Keratinocyte (primary cell): ENCODE measurements at regions not wholly inside any gene's neighbourhood (a gene's known extent, or its start where the extent isn't known, plus 50 kb on each side); places are given as distances from the start of the nearest gene placed in this dataset.

Experiments
- DNase-seq: peaks from one replicate; pipeline ENCODE4 v3.0.0-alpha.2; 2011; ENCODE audit warnings: low read depth, missing footprints, low spot score
- FAIRE-seq: peaks from 2 replicates; lab custom pipeline; 2011; peaks lifted over from hg19 to GRCh38; lab: Jason Lieb, UNC
- H2AFZ ChIP-seq: 2 replicates; pipeline ENCODE4 v1.6.0; 2012; ENCODE audit warnings: low read length, control low read depth, inconsistent platforms; ENCODE audit not compliant: control insufficient read depth
- H3K27ac ChIP-seq: 2 replicates; pipeline ENCODE4 v1.5.1; 2011; ENCODE audit warnings: low read length; ENCODE audit not compliant: control insufficient read depth, insufficient read depth
- H3K27me3 ChIP-seq: 3 replicates; pipeline ENCODE4 v1.6.0; 2011; ENCODE audit warnings: low read length; ENCODE audit not compliant: control insufficient read depth, insufficient read depth; ENCODE audit errors: extremely low read depth
- H3K36me3 ChIP-seq, 2 experiments: 2 replicates in 1 of 2; 3 replicates in 1 of 2; pipeline ENCODE4 v1.5.1; 2011; ENCODE audit warnings: low read length in 2 of 2, mild to moderate bottlenecking in 1 of 2; ENCODE audit not compliant: control insufficient read depth in 2 of 2, insufficient read depth in 2 of 2; ENCODE audit errors: extremely low read depth in 1 of 2
- H3K4me1 ChIP-seq: 3 replicates; pipeline ENCODE4 v1.5.1; 2011; ENCODE audit warnings: low read length; ENCODE audit not compliant: control insufficient read depth, insufficient read depth; ENCODE audit errors: extremely low read depth
- H3K4me2 ChIP-seq: 3 replicates; pipeline ENCODE4 v1.6.0; 2011; ENCODE audit warnings: low read depth, low read length; ENCODE audit not compliant: control insufficient read depth, insufficient read depth; ENCODE audit errors: extremely low read depth
- H3K4me3 ChIP-seq, 3 experiments: fragments of 200-600 bp in 1 of 3; sonication (generic) in 1 of 3; 2 replicates in 2 of 3; 3 replicates in 1 of 3; pipeline ENCODE4 v1.5.1; 2011 to 2016; ENCODE audit warnings: low read length in 3 of 3, mild to moderate bottlenecking in 3 of 3, control low read depth in 2 of 3, inconsistent platforms in 1 of 3, low read depth in 1 of 3, mixed read lengths in 1 of 3, mixed run types in 1 of 3, moderate library complexity in 1 of 3; ENCODE audit not compliant: control insufficient read depth in 2 of 3, insufficient read depth in 2 of 3; ENCODE audit errors: extremely low read depth in 1 of 3
- H3K79me2 ChIP-seq: 2 replicates; pipeline ENCODE4 v1.6.0; 2012; ENCODE audit warnings: low read length; ENCODE audit not compliant: control insufficient read depth, insufficient read depth
- H3K9ac ChIP-seq: 3 replicates; pipeline ENCODE4 v1.6.0; 2011; ENCODE audit warnings: low read length; ENCODE audit not compliant: control insufficient read depth, insufficient read depth; ENCODE audit errors: extremely low read depth
- H3K9me1 ChIP-seq: 3 replicates; pipeline ENCODE4 v1.6.0; 2011; ENCODE audit warnings: low read length; ENCODE audit not compliant: control insufficient read depth, insufficient read depth; ENCODE audit errors: extremely low read depth
- H3K9me3 ChIP-seq: 2 replicates; pipeline ENCODE4 v1.5.1; 2012; ENCODE audit warnings: low read depth, low read length; ENCODE audit not compliant: control insufficient read depth
- H4K20me1 ChIP-seq: 3 replicates; pipeline ENCODE4 v1.6.0; 2011; ENCODE audit warnings: low read length; ENCODE audit not compliant: control insufficient read depth, insufficient read depth; ENCODE audit errors: extremely low read depth
- EZH2 ChIP-seq: IDR thresholded peaks from one replicate; pipeline ENCODE4 v1.6.1; 2012; ENCODE audit warnings: inconsistent platforms, mild to moderate bottlenecking, low read length, moderate library complexity
- dilution Hi-C: fragments of 300-500 bp; cut with MboI; formaldehyde crosslinking; loops from one replicate; pipeline ENCODE4 v1.7.0; 2020; ENCODE audit warnings: low sequenced_read_pairs; ENCODE audit not compliant: extremely low pct_ligation_motif_present
- TF ChIP-seq, protein P1 (sequence below), 3 experiments: IDR thresholded peaks in 1 of 3; conservative IDR thresholded peaks in 1 of 3; optimal IDR thresholded peaks in 1 of 3; 2 replicates in 2 of 3; 3 replicates in 1 of 3; pipeline versions ENCODE3 to v1.5.1; 2011; ENCODE audit warnings: low read length in 3 of 3, mild to moderate bottlenecking in 3 of 3, moderate library complexity in 2 of 3, control low read depth in 1 of 3, inconsistent platforms in 1 of 3; ENCODE audit not compliant: insufficient read depth in 2 of 3; ENCODE audit errors: extremely low read depth in 1 of 3

DNA sequence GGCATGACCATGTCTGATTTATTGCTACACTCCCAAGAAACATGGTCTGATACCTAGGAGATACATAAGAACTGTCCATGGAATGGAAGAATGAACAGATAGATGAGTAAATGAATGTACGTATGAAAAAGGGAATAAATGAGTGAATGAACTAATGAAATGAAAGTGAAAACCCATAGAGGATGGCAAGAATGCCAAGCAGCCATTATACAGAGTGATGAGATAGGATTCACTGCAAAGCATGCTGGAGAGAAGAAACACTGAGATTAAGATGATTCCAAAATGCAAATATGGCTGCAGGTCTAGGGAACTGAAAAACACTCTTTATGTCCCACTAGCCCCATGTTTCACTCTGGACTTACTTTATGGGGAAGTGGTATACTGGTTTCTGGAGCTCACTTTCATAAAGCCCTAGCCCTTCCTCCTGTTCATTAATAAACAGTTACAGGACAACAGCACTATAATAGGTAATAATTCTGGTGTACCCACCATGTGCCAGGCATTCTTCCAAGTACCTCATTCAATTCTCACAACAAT lies 170.3 kb upstream of the RAD23B start:
- H3K79me2 ChIP-seq: no peaks in the 10 kb centered on the region
- H3K4me3 ChIP-seq: no peak overlapping the region
- no peak overlapping the region for H2AFZ ChIP-seq
- dilution Hi-C loops: no loop called here
- no peaks in the 10 kb centered on the region for H4K20me1 ChIP-seq
- no peak overlapping the region for H3K9ac ChIP-seq
- no peaks in the 10 kb centered on the region for H3K4me1 ChIP-seq
- H3K27ac ChIP-seq: no peak overlapping the region
- H3K36me3 ChIP-seq: no peaks in the 10 kb centered on the region
- TF ChIP-seq, protein P1, sequence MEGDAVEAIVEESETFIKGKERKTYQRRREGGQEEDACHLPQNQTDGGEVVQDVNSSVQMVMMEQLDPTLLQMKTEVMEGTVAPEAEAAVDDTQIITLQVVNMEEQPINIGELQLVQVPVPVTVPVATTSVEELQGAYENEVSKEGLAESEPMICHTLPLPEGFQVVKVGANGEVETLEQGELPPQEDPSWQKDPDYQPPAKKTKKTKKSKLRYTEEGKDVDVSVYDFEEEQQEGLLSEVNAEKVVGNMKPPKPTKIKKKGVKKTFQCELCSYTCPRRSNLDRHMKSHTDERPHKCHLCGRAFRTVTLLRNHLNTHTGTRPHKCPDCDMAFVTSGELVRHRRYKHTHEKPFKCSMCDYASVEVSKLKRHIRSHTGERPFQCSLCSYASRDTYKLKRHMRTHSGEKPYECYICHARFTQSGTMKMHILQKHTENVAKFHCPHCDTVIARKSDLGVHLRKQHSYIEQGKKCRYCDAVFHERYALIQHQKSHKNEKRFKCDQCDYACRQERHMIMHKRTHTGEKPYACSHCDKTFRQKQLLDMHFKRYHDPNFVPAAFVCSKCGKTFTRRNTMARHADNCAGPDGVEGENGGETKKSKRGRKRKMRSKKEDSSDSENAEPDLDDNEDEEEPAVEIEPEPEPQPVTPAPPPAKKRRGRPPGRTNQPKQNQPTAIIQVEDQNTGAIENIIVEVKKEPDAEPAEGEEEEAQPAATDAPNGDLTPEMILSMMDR (optimal IDR thresholded peaks at IDR 0.05 in 1 of 3, IDR thresholded peaks at IDR 0.05 in 1 of 3, conservative IDR thresholded peaks at IDR 0.05 in 1 of 3; ENCODE audit: extremely low read depth in 1 of 3, insufficient read depth in 2 of 3, low read length in 3 of 3): no peak
- TF ChIP-seq EZH2: no peak
- FAIRE-seq: no peak
- no peak for DNase-seq
- no peaks in the 10 kb centered on the region for H3K27me3 ChIP-seq
- no peak overlapping the region for H3K4me2 ChIP-seq
- H3K9me3 ChIP-seq: no peaks in the 10 kb centered on the region
- H3K9me1 ChIP-seq: no peaks in the 10 kb centered on the region

DNA sequence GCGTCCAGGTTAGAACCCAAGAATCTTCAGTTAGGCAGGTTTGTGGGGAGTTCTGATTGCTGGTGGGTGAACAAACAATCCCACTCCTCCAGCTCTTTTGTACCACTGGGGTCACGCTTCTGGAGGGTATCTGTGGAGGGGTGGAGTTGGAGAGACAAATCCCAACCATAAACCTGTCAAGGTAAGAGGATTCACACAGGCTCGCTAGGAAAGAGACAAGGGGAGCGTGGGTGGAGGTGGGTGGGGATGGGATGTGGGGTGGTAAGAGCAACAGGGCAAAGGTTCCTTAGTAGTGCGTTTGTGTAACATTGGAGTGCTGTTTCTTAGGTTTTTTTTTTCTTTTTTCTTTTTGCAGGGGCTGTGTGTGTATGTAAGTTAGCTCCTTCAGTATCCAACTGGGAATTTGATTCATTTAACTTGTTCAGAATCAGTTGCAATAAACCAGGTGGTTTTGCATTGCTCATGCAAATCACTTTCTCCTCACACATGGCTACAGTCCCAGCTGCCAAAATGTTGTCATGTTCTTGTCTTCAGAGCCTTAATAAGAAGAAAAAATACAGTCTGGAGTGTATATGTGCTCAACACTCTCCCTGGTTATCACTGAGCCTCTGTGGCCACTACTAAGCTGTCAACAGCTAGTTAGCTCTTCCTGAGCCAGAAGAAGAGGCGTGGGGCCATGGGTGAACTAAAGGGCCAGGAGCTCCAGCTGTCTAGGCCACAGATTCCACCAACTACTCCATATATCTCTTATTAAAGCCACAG lies 164.0 kb upstream of the RAD23B start:
- TF ChIP-seq EZH2: no peak
- TF ChIP-seq, protein P1 (optimal IDR thresholded peaks at IDR 0.05 in 1 of 3, IDR thresholded peaks at IDR 0.05 in 1 of 3, conservative IDR thresholded peaks at IDR 0.05 in 1 of 3; ENCODE audit: extremely low read depth in 1 of 3, insufficient read depth in 2 of 3, low read length in 3 of 3): no peak
- Histone ChIP-seq H3K9me3 (no peaks in the 10 kb centered on the region), H3K9ac (no peak overlapping the region), H3K9me1 (no peaks in the 10 kb centered on the region), H3K79me2 (no peaks in the 10 kb centered on the region), H3K27ac (no peak overlapping the region), H3K4me1 (no peaks in the 10 kb centered on the region), H4K20me1 (no peaks in the 10 kb centered on the region), H2AFZ (no peak overlapping the region), H3K36me3 (no peaks in the 10 kb centered on the region), H3K4me3 (no peak overlapping the region), H3K4me2 (no peak overlapping the region), H3K27me3 (peaks cover 4% of the 10 kb centered on the region)
- dilution Hi-C loops: no loop called here
- no peak for DNase-seq
- FAIRE-seq: no peak
